H1 (cell line): ENCODE measurements at regions not wholly inside any gene's neighbourhood (a gene's known extent, or its start where the extent isn't known, plus 50 kb on each side); places are given as distances from the start of the nearest gene placed in this dataset.

Experiments used
- BACH1 ChIP-seq: IDR thresholded peaks from 2 replicates; pipeline ENCODE4 v1.6.1; 2012; ENCODE audit warnings: low read length, improper control_type of control experiment
- BRCA1 ChIP-seq: IDR thresholded peaks from 2 replicates; pipeline ENCODE4 v1.6.1; 2012; ENCODE audit warnings: low read depth, low read length, improper control_type of control experiment
- CHD2 ChIP-seq: IDR thresholded peaks from 2 replicates; pipeline ENCODE4 v1.6.1; 2012; ENCODE audit warnings: low read length, improper control_type of control experiment
- CTBP2 ChIP-seq: IDR thresholded peaks from 2 replicates; pipeline ENCODE4 v1.7.0; 2011; ENCODE audit warnings: borderline replicate concordance, mild to moderate bottlenecking, moderate library complexity, mixed read lengths, low read length; ENCODE audit not compliant: insufficient read depth, insufficient read length
- EP300 ChIP-seq, 2 experiments: IDR thresholded peaks; 1 replicate in 1 of 2; 2 replicates in 1 of 2; pipeline ENCODE4 v1.6.1; 2011 to 2012; ENCODE audit warnings: low read depth in 2 of 2, low read length in 2 of 2, mild to moderate bottlenecking in 2 of 2, borderline replicate concordance in 1 of 2, inconsistent platforms in 1 of 2, moderate library complexity in 1 of 2
- GABPA ChIP-seq: IDR thresholded peaks from 2 replicates; pipeline ENCODE4 v1.6.1; 2011; ENCODE audit warnings: mild to moderate bottlenecking, low read length, moderate library complexity, borderline replicate concordance; ENCODE audit not compliant: insufficient read depth
- JUND ChIP-seq: IDR thresholded peaks from 2 replicates; pipeline ENCODE4 v1.6.1; 2011; ENCODE audit warnings: mild to moderate bottlenecking, improper control_type of control experiment, low read length
- KDM1A ChIP-seq: fragments of 200-600, 300-600 bp; sonication (generic); IDR thresholded peaks from 2 replicates; pipeline ENCODE4 v1.7.1; 2016; ENCODE audit warnings: mild to moderate bottlenecking, low read length, borderline replicate concordance
- MAFK ChIP-seq: IDR thresholded peaks from 2 replicates; pipeline ENCODE4 v1.6.1; 2012; ENCODE audit warnings: low read depth, mild to moderate bottlenecking, improper control_type of control experiment, low read length
- POLR2A ChIP-seq, 2 experiments: IDR thresholded peaks; 1 replicate in 1 of 2; 2 replicates in 1 of 2; pipeline ENCODE4 v1.6.1; 2011; ENCODE audit warnings: low read depth in 2 of 2, low read length in 2 of 2, mild to moderate bottlenecking in 2 of 2; ENCODE audit errors: control extremely low read depth in 1 of 2
- POU5F1 ChIP-seq: IDR thresholded peaks from 2 replicates; pipeline ENCODE4 v1.6.1; 2011; ENCODE audit warnings: low read depth, mild to moderate bottlenecking, low read length, moderate library complexity
- SIN3A ChIP-seq, 2 experiments: IDR thresholded peaks in 1 of 2; conservative IDR thresholded peaks in 1 of 2; 2 replicates each; pipeline ENCODE4 v1.6.1; 2011 to 2012; ENCODE audit warnings: low read length in 2 of 2, improper control_type of control experiment in 1 of 2, low read depth in 1 of 2, mild to moderate bottlenecking in 1 of 2
- SIRT6 ChIP-seq: IDR thresholded peaks from one replicate; pipeline ENCODE4 v1.7.1; 2012; ENCODE audit warnings: low read length, inconsistent platforms
- SP2 ChIP-seq: IDR thresholded peaks from 2 replicates; pipeline ENCODE4 v1.6.1; 2012; ENCODE audit warnings: mild to moderate bottlenecking, low read length, inconsistent platforms
- SUZ12 ChIP-seq: fragments of 200-600 bp; sonication (generic); IDR thresholded peaks from 2 replicates; pipeline ENCODE4 v1.6.1; 2012; ENCODE audit warnings: mild to moderate bottlenecking, inconsistent platforms, low read length, moderate library complexity, mixed read lengths
- TAF1 ChIP-seq: IDR thresholded peaks from 2 replicates; pipeline ENCODE4 v1.6.1; 2011; ENCODE audit warnings: mild to moderate bottlenecking, low read depth, low read length
- TEAD4 ChIP-seq: IDR thresholded peaks from 2 replicates; pipeline ENCODE4 v1.6.1; 2012; ENCODE audit warnings: low read depth, low read length, inconsistent platforms, mixed read lengths
- ZNF274 ChIP-seq: IDR thresholded peaks from 2 replicates; pipeline ENCODE4 v1.7.0; 2012; ENCODE audit warnings: low read length, borderline replicate concordance; ENCODE audit errors: extremely low read depth
- TF ChIP-seq, protein P1 (sequence below), 3 experiments: IDR thresholded peaks; 1 replicate in 2 of 3; 2 replicates in 1 of 3; pipeline versions ENCODE4 v1.5.1 to v1.6.1; 2011; ENCODE audit warnings: low read length in 3 of 3, mild to moderate bottlenecking in 3 of 3, inconsistent platforms in 2 of 3, low read depth in 1 of 3, moderate library complexity in 1 of 3; ENCODE audit not compliant: insufficient read depth in 1 of 3; ENCODE audit errors: control extremely low read depth in 1 of 3
- TF ChIP-seq, protein P2 (sequence below): IDR thresholded peaks from 2 replicates; pipeline ENCODE4 v1.6.1; 2012; ENCODE audit warnings: inconsistent platforms
- TF ChIP-seq, protein P3 (sequence below): IDR thresholded peaks from 2 replicates; pipeline ENCODE4 v1.6.1; 2012; ENCODE audit warnings: inconsistent platforms

DNA sequence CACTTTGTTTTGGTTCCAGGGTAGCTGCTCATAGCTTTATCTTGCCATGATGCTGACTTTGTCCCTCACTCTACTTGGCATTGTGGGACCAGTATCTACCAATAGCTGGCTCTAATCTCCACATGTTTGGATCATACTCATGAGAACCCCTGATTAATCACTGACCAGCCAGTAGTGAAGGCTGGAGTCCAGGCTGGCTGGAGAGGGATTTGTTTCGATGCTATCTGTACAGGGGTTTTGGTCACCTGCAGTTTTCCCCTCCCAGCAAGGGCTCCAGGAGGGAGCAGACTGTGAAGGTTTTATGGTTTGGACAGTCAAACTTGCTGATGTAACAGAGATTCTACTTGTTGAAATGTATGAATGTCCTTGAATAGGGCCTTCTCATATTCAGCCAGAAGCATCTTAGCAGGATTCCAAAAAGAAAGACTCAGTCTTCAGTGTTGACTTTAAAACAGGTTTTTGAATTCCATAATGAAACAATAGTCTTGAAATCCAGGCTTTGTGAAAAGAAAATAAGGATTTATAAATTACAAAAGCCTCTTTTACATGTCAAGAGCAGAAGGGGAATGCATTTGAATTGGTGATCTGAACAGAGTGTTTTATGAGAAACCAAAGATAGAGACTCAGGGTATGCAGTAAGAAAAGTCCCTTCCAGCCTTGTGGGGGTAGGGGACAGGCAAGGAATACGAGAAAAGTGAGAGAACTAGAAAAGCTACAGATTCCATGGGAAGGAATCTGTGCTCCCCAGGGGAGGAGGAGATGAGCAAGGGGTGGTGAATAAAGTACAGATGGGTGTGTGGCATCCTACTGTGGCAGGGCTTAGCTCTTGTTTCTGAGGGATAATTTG, 103.1 kb upstream of the SHISA3 start (continued):
- TF ChIP-seq, protein P1, sequence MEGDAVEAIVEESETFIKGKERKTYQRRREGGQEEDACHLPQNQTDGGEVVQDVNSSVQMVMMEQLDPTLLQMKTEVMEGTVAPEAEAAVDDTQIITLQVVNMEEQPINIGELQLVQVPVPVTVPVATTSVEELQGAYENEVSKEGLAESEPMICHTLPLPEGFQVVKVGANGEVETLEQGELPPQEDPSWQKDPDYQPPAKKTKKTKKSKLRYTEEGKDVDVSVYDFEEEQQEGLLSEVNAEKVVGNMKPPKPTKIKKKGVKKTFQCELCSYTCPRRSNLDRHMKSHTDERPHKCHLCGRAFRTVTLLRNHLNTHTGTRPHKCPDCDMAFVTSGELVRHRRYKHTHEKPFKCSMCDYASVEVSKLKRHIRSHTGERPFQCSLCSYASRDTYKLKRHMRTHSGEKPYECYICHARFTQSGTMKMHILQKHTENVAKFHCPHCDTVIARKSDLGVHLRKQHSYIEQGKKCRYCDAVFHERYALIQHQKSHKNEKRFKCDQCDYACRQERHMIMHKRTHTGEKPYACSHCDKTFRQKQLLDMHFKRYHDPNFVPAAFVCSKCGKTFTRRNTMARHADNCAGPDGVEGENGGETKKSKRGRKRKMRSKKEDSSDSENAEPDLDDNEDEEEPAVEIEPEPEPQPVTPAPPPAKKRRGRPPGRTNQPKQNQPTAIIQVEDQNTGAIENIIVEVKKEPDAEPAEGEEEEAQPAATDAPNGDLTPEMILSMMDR (IDR thresholded peaks at IDR 0.05; ENCODE audit: control extremely low read depth in 1 of 3, insufficient read depth in 1 of 3, low read depth in 1 of 3, low read length in 3 of 3) = no peak
- no peak for TF ChIP-seq TAF1
- no peak for TF ChIP-seq CTBP2
- TF ChIP-seq BRCA1 = no peak
- 0 out of 2 replicates have a peak, but pooled peaks have one; percentile 4 for TF ChIP-seq CHD2
- TF ChIP-seq POLR2A (IDR thresholded peaks at IDR 0.05; ENCODE audit: control extremely low read depth in 1 of 2, low read depth in 2 of 2, low read length in 2 of 2) = no peak
- TF ChIP-seq SUZ12 = no peak
- TF ChIP-seq TEAD4 = peak; percentile 74
- TF ChIP-seq, protein P2, sequence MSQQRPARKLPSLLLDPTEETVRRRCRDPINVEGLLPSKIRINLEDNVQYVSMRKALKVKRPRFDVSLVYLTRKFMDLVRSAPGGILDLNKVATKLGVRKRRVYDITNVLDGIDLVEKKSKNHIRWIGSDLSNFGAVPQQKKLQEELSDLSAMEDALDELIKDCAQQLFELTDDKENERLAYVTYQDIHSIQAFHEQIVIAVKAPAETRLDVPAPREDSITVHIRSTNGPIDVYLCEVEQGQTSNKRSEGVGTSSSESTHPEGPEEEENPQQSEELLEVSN = no peak
- TF ChIP-seq BACH1 = no peak
- no peak for TF ChIP-seq MAFK
- no peak for TF ChIP-seq SIRT6
- TF ChIP-seq KDM1A = no peak
- no peak for TF ChIP-seq SIN3A (conservative IDR thresholded peaks at IDR 0.05 in 1 of 2, IDR thresholded peaks at IDR 0.05 in 1 of 2; ENCODE audit: low read depth in 1 of 2, low read length in 2 of 2)
- TF ChIP-seq POU5F1 = peak; percentile 37; the same call in 1 of the 2 replicates
- TF ChIP-seq SP2 = no peak
- no peak for TF ChIP-seq JUND
- TF ChIP-seq ZNF274 = no peak
- TF ChIP-seq, protein P3, sequence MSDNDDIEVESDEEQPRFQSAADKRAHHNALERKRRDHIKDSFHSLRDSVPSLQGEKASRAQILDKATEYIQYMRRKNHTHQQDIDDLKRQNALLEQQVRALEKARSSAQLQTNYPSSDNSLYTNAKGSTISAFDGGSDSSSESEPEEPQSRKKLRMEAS = no peak
- peak in 1 of 2 experiments; percentile 67; a peak in 1 of 3 replicates for TF ChIP-seq EP300 (IDR thresholded peaks at IDR 0.05; ENCODE audit: borderline replicate concordance in 1 of 2, low read depth in 2 of 2, low read length in 2 of 2)
- TF ChIP-seq GABPA = no peak
